ENCODE measurements at regions not wholly inside any gene's neighbourhood (a gene's known extent, or its start where the extent isn't known, plus 50 kb on each side); places are given as distances from the start of the nearest gene placed in this dataset.

DNA sequence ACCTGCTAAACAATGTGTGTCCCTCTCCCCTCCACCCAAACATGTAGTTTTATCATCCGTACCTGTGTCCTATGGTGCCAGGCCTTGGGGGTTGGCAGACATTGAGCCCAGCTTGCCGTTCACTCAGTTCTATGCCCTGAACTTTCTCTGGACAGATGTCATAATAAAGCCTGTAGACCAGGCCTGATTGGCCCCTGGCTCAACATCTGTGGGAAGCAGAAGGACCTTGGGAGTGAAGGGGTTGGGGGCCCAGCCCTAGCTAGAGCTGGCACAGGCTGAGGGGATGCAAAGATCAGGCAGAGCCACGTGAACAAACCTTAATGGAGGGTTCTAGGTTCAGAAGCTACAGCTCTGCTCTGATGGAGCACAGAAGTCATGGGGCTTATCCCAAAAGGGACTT is 600.6 kb downstream of the BUD13 start:
- H2AFZ ChIP-seq (ENCODE audit: low read length) = no peak overlapping the region

DNA sequence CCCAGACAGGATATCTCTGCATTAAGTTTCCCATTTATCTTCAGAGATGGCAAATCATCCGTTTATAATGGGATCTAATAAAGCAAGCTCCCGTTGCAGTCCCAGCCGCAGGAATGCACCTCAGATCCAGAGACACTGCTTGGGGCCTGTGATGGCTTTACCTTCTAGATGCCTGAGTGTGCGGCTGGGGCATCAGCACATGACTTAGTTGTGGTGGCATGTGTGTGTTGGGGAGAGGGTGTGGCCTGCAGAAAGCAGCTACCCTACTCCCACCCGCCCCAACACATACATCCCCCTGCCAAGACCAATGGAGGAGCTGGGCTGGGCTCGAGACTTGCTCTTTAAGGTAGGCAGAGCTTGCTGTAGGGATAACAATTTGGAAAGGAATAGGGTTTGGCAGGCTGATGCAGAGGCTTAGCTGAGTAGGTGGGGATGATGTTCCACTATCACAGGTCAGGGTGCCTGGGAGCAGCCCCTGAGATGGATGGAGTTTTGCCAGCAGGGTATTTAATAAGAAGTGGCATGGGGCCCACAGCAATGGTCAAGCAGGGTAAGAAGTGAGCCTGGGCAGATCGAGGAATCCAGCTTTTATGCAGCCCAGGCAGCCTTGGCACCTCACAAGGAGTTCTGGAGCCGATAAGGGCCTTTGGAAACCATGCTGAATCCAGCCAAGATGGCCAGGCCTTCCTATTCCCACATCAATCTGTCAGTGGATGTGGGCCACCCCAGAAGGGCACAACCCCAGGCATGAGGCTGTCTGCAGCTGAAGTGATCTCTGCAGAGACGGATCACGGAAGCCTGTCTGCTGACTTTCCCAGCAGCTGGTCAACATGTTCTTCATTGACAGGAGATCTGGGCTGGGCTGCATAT is 601.3 kb downstream of the BUD13 start:
- H3K9ac ChIP-seq (ENCODE audit: low read length) = no peak overlapping the region
- H3K4me1 ChIP-seq (ENCODE audit: insufficient read depth, low read length, severe bottlenecking) = no peaks in the 10 kb centered on the region
- no peaks in the 10 kb centered on the region for H3K9me2 ChIP-seq (ENCODE audit: low read depth, low read length)
- H3K4me2 ChIP-seq (ENCODE audit: low read length) = no peak overlapping the region
- no peak overlapping the region for H3K4me3 ChIP-seq (ENCODE audit: low read depth, low read length, poor library complexity, severe bottlenecking)
- H3K9me3 ChIP-seq (ENCODE audit: low read length) = no peaks in the 10 kb centered on the region
- H3K27ac ChIP-seq (ENCODE audit: low read depth, low read length, poor library complexity, severe bottlenecking) = no peak overlapping the region
- H4K20me1 ChIP-seq (ENCODE audit: insufficient read depth, low read length) = no peaks in the 10 kb centered on the region
- H2AFZ ChIP-seq (ENCODE audit: low read length) = no peak overlapping the region
- no peaks in the 10 kb centered on the region for H3K27me3 ChIP-seq (ENCODE audit: insufficient read depth, low read length)
- no peak for TF ChIP-seq EZH2 (IDR thresholded peaks at IDR 0.05; ENCODE audit: borderline replicate concordance, low read length)
- TF ChIP-seq, protein P1, sequence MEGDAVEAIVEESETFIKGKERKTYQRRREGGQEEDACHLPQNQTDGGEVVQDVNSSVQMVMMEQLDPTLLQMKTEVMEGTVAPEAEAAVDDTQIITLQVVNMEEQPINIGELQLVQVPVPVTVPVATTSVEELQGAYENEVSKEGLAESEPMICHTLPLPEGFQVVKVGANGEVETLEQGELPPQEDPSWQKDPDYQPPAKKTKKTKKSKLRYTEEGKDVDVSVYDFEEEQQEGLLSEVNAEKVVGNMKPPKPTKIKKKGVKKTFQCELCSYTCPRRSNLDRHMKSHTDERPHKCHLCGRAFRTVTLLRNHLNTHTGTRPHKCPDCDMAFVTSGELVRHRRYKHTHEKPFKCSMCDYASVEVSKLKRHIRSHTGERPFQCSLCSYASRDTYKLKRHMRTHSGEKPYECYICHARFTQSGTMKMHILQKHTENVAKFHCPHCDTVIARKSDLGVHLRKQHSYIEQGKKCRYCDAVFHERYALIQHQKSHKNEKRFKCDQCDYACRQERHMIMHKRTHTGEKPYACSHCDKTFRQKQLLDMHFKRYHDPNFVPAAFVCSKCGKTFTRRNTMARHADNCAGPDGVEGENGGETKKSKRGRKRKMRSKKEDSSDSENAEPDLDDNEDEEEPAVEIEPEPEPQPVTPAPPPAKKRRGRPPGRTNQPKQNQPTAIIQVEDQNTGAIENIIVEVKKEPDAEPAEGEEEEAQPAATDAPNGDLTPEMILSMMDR (IDR thresholded peaks at IDR 0.05; ENCODE audit: low read length) = no peak
- no peaks in the 10 kb centered on the region for H3F3A ChIP-seq (ENCODE audit: insufficient read depth, low read length)
- no peaks in the 10 kb centered on the region for H3K36me3 ChIP-seq (ENCODE audit: insufficient read depth, low read length)
- H3K79me2 ChIP-seq (ENCODE audit: insufficient read depth, low read length) = no peaks in the 10 kb centered on the region

More for the DNA sequence above, 600.6 kb downstream of the BUD13 start:
- no peaks in the 10 kb centered on the region for H3K79me2 ChIP-seq (ENCODE audit: insufficient read depth, low read length)
- no peak overlapping the region for H3K4me3 ChIP-seq (ENCODE audit: low read depth, low read length, poor library complexity, severe bottlenecking)
- TF ChIP-seq, protein P1 (IDR thresholded peaks at IDR 0.05; ENCODE audit: low read length) = no peak
- TF ChIP-seq EZH2 (IDR thresholded peaks at IDR 0.05; ENCODE audit: borderline replicate concordance, low read length) = no peak
- no peaks in the 10 kb centered on the region for H3K4me1 ChIP-seq (ENCODE audit: insufficient read depth, low read length, severe bottlenecking)
- no peaks in the 10 kb centered on the region for H3K9me2 ChIP-seq (ENCODE audit: low read depth, low read length)
- no peaks in the 10 kb centered on the region for H3F3A ChIP-seq (ENCODE audit: insufficient read depth, low read length)
- H3K4me2 ChIP-seq (ENCODE audit: low read length) = no peak overlapping the region
- no peaks in the 10 kb centered on the region for H4K20me1 ChIP-seq (ENCODE audit: insufficient read depth, low read length)
- no peak overlapping the region for H3K27ac ChIP-seq (ENCODE audit: low read depth, low read length, poor library complexity, severe bottlenecking)
- H3K36me3 ChIP-seq (ENCODE audit: insufficient read depth, low read length) = no peaks in the 10 kb centered on the region
- no peaks in the 10 kb centered on the region for H3K9me3 ChIP-seq (ENCODE audit: low read length)
- H3K9ac ChIP-seq (ENCODE audit: low read length) = no peak overlapping the region
- H3K27me3 ChIP-seq (ENCODE audit: insufficient read depth, low read length) = no peaks in the 10 kb centered on the region

DNA sequence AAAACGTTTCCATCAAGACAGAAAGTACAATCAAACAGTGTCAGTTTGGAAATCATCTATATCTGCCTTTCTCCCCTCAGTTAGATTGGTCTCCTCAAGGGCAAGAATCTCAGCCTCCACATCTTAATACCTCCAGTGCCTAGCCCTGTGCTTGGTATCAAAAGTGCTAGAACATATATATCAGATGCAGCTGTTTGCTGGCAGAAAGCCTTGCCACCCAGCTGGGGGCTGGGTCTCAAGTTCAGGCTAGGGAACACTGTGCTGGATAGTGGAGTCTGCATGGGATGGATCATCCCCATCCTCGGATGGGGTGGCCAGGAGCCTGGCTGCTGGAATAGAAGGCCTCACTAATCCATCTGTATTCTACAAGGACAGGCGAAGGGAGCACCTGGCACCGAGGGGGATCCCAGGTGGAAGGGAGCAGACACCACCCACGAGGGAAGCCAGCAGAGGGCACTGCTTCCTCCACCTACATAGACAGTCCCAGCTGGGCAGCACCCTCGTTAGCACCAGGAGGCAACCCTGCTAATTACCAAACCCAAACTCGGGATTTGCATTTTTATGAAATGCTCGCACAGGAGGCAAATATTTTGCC is 602.2 kb downstream of the BUD13 start:
- no peaks in the 10 kb centered on the region for H3K36me3 ChIP-seq (ENCODE audit: insufficient read depth, low read length)
- H3K27me3 ChIP-seq (ENCODE audit: insufficient read depth, low read length) = no peaks in the 10 kb centered on the region
- no peaks in the 10 kb centered on the region for H3F3A ChIP-seq (ENCODE audit: insufficient read depth, low read length)
- H2AFZ ChIP-seq (ENCODE audit: low read length) = no peak overlapping the region
- H4K20me1 ChIP-seq (ENCODE audit: insufficient read depth, low read length) = no peaks in the 10 kb centered on the region
- no peaks in the 10 kb centered on the region for H3K4me1 ChIP-seq (ENCODE audit: insufficient read depth, low read length, severe bottlenecking)
- no peaks in the 10 kb centered on the region for H3K79me2 ChIP-seq (ENCODE audit: insufficient read depth, low read length)
- H3K9me3 ChIP-seq (ENCODE audit: low read length) = no peaks in the 10 kb centered on the region
- H3K27ac ChIP-seq (ENCODE audit: low read depth, low read length, poor library complexity, severe bottlenecking) = no peak overlapping the region
- no peak overlapping the region for H3K9ac ChIP-seq (ENCODE audit: low read length)
- no peak overlapping the region for H3K4me2 ChIP-seq (ENCODE audit: low read length)
- no peaks in the 10 kb centered on the region for H3K9me2 ChIP-seq (ENCODE audit: low read depth, low read length)
- TF ChIP-seq, protein P1 (IDR thresholded peaks at IDR 0.05; ENCODE audit: low read length) = peak; percentile 35; the same call in 1 of the 2 replicates
- TF ChIP-seq EZH2 (IDR thresholded peaks at IDR 0.05; ENCODE audit: borderline replicate concordance, low read length) = no peak
- no peak overlapping the region for H3K4me3 ChIP-seq (ENCODE audit: low read depth, low read length, poor library complexity, severe bottlenecking)

All from OCI-LY1 (cell line).